Stimulated activated CD4-positive, alpha-beta T cell treated with anti-CD3 and anti-CD28 coated beads, Interleukin-15, amount 100 ng/mL, for 24 hours (primary cell): ENCODE measurements at regions not wholly inside any gene's neighbourhood (a gene's known extent, or its start where the extent isn't known, plus 50 kb on each side); places are given as distances from the start of the nearest gene placed in this dataset.
"Not testable (repeated sequence)": the region's sequence is repeated elsewhere in the genome, so short reads cannot be mapped to it uniquely, and the experiment has no call there.

ENCODE experiments used
- DNase-seq: peaks from one replicate; pipeline ENCODE4 v3.0.0-alpha.2; 2020

DNA sequence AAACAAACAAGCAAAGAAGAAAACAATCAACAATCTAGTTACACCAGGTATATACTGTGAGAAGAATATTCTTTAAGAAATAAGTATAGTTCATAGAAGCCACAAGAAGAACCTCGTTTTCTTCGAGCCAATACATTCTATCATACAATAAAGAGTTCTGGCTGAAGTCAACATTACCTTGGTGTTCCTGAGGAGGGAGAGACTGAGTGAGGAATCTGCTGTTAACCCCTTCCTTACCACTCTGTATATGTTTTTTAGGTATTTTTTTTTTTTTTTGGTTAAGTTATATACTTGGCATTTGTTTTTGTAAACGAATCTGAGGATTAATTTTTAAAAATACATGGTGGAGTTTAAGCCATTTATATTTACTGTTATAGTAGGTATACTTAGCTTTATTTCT, 412.5 kb downstream of the NUP35 start:
- DNase-seq: no peak

DNA sequence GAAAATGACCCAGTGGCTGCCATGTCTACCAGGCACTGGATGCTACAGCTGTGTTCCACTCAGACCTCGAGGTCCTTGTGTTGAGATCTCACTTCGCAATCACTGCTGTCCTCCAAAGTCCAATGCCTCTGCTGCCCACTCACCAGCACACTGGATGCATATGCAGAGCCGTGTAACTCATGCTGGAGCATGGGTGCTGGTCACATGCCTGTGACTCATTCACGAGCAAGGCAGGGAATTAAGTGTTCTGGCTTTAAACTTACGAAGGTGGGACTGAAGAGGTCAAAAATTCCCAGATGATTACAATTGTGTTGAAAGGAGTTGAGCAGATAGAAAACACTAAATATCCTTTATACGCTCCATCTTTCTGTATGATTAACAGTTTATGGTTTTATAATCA, 417.5 kb downstream of the NUP35 start:
- DNase-seq: no peak

DNA sequence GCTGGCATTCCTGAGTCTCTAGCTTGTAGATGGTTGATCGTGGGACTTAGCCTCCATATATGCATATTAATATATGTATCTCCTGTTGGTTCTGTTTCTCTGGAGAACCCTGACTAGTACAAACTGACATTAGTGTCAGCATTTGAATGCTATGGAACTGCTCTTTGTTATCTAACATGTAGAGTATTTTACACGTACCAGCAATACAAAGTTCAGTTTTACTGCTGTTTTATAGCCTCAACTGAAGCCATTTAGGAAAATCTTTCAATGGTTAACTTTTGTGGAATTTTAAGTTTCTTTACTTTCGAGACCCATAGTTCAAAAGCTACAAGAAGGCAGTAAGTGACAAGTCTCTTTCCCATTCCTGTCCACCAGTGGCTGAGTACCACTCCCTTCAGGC, 418.4 kb downstream of the NUP35 start:
- DNase-seq: no peak

DNA sequence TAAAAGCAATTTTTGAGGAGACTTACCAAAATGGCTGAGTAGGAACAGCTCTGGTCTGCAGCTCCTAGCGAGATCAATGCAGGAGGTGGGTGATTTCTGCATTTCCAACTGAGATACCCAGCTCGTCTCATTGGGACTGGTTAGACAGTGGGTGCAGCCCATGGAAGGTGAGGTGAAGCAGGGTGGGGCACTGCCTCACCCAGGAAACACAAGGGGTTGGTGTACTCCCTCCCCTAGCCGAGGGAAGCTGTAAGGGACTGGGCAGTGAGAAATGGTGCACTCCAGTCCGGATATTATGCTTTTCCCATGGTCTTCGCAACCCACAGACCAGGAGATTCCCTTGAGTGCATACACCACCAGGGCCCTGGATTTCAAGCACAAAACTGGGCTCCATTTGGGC, 419.0 kb downstream of the NUP35 start:
- DNase-seq: no peak

DNA sequence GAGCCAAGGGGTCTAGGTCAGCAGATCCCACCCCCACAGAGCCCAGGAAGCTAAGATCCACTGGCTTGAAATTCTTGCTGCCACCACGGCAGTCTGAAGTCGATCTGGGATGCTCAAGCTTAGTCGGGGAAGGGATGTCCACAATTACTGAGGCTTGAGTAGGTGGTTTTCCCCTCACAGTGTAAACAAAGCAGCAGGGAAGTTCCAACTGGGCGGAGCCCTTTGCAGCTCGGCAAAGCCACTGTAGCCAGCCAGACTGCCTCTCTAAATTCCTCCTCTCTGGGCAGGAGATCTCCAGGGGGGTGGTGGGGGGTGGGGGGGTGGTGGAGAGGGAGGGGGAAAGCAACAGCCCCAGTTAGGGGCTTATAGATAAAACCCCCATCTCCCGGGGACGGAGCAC, 419.5 kb downstream of the NUP35 start:
- no peak for DNase-seq

DNA sequence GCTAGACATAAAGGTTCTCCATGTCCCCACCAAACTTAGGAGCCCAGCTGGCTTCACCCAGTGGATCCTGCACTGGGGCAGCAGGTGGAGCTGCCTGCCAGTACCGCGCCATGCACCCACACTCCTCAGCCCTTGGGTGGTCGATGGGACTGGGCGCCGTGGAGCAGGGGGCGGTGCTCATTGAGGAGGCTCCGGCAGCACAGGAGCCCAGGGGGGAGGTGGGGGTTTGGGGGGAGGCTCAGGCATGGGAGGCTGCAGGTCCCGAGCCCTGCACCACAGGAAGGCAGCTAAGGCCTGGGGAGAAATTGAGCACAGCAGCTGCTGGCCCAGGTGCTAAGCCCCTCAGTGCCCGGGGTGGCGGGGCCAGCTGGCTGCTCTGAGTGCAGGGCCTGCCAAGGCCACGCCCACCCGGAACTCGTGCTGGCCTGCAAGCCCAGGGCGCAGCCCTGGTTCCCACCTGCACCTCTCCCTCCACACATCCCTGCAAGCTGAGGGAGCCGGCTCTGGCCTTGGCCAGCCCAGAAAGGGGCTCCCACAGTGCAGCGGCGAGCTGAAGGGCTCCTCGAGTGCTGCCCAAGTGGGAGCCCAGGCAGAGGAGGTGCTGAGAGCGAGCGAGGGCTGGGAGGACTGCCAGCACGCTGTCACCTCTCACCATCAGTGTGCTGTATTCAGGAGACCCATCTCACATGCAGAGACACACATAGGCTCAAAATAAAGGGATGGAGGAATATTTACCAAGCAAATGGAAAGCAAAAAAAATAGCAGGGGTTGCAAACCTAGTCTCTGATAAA, 422.5 kb downstream of the NUP35 start:
- DNase-seq: not testable (repeated sequence)

DNA sequence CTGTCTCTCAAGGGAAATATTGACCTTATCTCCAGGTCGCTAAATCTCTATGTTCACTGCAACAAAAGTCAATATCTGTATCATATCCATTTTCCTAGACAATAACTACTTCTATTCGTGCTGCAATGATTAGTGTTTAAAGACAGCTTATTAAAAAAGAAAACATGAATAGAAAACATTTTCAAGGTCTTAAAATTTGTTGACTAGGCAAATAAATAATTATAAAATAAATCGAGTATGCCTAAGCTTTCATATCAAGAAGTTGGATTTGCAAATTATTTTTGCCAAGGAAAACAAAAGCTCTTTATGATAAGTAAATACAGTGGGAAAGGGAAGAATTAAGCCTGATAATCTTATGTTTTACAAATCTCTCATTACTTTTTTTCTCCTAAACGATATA, 428.5 kb downstream of the NUP35 start:
- no peak for DNase-seq

DNA sequence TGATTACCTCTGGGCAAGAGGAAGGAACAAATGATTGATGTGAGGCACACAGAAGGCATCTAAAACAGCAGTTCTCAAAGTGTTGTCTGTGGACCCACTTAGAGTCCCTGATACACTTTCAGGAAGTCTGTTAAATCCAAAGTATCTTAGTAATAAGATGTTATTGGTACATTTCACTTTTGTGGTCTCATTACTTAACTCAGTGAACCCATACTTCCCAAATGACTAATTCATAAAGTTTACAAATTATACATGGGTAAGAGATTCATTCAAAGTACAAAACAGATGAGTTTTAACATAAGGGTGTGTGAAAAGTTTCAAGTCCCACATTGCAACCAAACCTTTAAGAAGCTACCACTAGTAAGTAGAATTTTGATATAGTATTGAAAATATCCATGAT, 440.5 kb downstream of the NUP35 start:
- DNase-seq: no peak

DNA sequence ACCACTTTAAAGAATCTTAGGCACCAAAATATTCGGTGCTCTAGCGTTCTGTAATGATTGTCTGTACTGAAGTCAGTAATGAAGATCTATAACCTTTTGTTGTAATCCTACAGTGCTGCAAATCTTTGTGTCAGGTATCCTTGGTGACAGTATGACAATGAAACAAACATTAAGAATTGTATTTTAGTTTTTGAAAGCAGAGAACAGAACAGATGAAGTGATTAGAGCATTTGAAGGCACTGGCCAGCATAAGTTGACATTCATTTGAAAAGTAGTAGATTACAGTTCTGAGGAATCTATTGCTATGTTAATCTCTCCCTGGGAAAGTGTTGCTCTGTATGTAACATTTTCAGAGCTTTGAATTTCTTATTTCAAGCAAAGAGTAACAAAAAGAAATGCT, 451.2 kb downstream of the NUP35 start:
- no peak for DNase-seq

DNA sequence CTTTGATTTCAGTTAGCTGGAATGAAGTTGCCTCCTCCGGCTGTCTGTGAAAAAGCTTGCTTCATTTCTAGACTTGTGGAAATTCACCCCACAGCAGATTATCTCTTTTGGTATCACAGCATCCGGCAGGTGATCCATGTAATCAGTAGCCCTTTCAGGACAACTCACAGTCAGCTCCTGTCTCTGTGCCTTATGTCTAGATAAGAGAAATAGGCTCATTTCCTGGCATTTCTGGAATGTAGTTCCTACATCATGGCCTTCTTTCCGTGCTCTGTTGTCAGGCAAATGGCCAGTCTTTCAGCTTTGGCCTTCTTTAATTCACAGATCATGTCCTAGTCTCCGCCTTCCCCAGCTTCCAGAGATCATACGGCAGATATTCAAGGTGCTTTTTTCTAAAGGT, 455.4 kb downstream of the NUP35 start:
- DNase-seq: no peak

DNA sequence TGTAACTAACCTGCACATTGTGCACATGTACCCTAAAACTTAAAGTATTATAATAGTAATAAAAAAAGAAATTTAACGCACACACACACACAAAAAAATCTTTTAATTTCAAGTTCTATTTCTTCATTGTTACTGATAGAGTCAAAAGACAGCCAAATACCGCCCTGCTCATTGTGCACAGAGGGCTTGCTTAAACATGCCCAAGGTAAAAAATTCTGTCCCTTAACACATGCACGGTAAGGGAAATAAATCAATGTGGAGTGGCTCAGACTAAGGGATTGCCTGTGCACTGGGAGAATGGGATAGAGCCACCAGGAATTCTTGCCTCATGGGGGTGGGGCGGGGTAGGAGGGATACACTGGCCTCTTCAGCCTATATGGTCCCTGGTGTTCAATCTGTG, 468.0 kb downstream of the NUP35 start:
- no peak for DNase-seq

DNA sequence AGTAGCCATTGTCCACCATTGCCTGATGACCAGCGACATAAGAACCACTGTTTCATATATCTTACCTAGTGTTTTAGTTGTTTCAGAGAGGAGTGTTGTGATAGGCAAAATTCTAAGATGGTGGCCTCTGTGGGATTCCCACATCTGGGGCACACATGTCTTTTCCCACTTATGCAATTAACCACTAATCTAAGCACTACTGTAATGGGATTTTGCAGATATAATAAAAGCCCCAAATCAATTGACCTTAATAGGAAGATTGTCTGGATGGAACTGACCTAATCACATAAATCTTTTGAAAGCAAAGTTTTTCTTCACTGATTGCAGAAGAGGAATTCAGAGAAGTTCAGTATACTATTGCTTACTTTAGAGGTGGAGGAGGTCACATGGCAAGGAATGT, 469.9 kb downstream of the NUP35 start:
- DNase-seq: no peak

DNA sequence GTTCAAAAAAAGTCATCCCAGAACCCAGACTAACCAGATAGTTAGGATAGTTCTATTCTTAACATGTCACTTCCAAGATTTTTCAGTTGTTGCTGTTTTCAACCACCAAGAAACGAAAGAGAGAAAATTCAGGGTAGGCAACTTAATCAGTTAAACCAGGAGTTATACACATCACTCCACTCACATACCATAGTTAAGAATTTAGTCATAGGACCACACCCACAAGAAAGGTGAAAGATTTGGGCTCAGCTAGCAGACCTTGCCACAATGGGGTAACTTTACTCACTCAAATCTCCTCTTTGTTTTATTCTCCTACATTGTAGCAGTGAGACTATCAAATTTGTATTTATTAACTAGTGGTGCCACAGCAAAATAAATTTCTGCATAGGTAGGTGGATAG, 473.6 kb downstream of the NUP35 start:
- DNase-seq: no peak

DNA sequence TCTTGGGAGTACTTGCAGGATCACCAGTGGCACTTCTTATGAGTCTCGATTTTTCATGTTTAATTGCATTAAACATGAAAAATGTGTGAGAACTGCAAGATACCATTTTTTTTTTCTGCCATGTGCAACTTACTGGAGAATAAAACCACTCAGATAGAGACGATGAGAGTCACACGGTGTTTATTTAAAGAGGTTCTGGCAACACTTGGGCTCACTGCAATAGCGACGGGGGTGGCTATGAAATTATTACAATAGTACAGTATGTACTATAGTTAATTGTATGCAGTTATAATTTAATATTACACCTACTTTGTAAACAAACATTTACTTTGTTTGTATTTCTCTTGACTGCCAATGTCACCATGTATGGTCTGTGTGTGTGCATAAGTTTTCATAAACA, 479.8 kb downstream of the NUP35 start:
- no peak for DNase-seq

DNA sequence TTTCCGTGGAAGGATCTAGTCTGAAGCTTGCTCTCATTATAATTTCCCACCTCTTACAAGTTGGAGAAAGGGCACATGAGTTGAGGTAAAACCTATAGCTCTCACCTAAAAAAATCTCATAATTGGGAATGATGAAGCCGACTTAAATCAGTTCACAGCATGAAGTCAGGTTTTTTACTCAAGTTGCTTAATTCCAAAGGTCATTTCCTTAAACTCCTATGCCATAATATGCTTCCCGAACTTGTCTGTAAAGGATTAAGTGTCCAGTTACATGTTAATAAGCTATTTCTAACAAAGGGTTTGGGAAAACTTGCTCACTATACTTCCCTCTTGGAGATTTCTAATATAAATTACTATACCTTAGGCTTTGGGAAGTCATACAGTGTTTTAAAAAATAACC, 481.2 kb downstream of the NUP35 start:
- no peak for DNase-seq

DNA sequence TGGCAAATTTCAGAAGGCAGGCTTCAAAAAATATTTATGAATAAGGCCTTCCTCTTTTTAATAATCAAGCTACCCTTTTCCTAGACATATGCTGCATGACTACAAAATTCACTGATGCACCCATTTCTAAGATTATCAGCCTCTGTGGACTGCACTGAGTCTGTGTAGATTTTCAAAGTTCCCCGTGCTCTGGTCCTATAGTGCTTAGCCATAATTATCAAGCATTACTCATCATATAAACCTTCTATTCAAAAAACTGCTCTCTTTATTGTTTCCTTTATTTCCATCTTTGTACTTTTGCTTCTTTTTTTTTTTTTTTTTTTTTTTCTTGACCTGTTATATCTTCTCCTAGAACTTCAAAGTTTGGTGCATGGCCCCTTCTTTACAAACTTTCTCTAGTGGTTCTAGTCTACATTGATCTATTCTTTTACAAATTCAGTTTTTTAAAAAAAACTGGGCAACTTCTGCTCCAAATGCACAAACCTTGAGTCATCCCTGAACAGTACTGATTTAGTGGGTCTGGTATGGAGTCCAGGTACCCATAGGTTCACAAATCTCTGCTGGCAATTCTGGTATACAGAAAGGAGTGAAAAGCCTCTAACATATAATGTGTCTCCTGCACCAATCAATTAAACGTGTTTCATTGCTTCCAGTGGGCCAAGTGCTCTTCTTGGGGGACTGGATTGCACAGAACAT, 481.9 kb downstream of the NUP35 start:
- no peak for DNase-seq

DNA sequence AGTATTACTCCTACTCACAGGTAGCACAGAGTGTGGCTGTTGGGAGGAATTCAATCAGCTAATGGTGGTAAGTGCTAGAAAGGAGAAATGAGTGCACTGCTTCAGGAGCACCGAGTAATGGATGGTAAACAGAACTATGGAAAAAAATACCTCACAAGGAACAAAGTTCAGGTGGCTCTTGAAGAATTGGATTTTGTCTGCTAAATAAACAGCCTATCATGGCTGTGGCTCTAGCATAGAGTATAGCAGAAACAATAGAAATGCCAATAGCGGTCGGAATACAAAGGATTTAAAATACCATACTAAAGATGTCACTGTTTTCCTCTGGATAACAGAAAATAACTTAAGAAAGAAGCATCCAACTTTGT, 482.5 kb downstream of the NUP35 start:
- no peak for DNase-seq

DNA sequence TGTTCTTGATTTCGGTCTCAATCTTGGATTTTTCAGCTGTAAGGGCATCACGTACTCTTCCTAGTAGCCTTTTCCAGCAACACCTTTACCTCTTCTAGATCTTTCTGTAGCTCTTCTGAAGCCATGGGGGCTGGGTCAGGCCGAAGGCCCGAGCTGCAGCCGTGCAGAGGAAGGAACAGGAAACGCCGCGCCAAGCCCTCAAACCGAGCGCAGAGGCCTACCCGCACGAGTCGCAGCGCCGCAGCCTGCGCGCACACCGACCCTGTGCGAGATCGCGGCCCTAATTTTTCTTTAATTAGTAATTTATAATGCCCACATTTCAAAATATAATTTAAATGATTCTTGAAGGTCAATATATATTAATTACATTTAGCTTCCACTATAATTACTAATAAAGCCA, 483.8 kb downstream of the NUP35 start:
- DNase-seq: no peak

DNA sequence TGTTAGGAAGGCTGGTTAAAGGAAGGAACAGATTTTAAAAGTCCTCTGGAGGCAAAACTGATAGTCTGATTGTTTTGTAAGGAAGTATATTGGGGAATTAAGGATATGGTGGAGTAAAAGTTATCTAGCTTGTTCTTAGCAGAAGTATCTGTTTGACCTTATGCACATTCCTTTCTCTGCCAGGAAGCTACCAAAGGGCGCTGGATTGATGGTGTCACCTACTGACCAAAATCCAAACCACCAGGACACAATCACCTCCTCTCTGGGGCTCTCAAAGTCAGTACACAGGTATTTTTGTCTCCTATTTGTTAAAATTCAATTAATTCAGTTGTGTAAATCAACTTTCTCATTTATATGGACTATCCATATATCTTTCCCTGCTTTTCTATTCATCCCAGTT, 484.5 kb downstream of the NUP35 start:
- DNase-seq: no peak

DNA sequence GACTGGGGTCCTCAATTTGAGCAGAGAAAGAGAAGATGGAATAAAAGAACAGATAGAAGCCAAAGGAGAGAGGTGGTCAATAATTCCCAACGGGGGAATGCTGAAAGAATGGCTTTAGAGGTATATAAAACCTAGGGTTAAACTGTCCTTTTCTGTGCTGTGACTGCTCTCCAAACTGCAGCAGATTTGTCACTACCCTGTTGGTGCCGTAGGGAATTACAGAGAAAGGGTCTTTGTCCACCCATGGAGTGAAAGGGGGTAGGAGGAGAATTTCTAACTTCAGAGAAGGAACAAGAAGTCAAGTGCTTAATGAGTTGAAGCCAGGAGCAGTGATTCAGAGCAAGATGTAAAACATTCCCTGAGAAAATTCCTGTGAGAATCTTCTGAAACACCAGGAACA, 486.5 kb downstream of the NUP35 start:
- no peak for DNase-seq

DNA sequence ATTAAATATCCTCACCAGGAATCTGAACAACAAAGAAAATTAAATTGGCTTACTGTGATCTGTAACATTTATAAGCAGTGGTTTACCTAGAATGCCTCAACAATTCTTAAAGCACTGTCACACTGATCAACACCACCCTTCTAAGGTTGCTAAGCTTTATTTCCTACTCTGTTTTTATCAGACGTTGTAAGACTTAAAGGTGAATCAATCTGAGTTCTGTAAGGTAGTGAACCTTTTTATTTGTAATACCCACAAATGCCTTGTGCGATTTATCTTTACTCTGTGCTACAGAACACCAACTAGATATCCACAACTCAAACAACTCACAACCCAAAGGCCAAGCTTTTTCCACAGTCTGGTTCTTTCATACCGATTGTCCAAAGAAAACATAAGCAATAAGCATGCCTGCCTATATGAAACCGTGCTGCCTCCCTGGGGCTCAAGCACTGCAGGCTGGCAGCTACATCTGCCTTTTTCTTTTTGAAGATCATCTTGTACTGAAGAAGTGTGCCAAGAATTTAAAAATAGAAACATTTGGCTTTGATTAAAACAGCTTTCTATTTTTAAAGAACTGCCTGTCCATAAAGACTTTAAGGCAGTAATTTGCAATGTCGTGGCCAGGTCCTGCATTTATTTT, 490.7 kb downstream of the NUP35 start:
- DNase-seq: no peak

DNA sequence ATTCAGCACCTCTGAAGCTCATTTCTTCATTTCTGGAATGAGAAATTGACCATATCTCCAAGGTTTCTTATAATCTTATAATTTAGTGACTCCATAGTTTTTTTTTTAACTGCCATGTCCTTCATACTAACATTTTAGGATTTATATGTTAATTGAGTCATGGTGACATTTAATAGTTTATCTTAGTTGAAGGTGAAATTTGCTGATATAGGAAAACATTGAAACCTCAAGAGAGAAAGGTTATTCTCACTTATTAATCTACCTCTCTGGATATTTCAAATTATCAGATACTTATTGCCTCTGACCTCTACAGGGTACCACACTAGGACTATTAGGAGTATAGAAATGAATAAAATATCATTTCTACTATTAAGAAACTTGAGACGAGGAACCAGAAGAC, 499.0 kb downstream of the NUP35 start:
- DNase-seq: no peak

DNA sequence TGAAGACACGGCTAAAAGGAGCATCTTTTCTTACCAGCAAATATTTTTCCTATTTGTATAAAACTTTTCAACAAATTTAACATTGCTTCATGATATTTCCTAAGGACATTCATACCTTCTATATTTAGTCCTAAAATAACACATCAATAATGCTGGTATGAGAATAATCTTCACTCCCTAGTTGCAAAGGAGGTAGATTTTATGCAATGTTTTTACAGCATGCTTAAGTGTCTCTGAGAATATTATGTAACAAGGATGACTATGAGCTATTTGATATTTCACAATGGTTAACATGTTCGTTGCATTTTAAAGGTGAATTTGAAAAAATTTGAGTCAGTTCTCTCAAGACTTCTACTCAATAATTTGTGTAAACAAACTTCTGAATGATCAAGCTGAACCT, 506.7 kb downstream of the NUP35 start:
- no peak for DNase-seq

DNA sequence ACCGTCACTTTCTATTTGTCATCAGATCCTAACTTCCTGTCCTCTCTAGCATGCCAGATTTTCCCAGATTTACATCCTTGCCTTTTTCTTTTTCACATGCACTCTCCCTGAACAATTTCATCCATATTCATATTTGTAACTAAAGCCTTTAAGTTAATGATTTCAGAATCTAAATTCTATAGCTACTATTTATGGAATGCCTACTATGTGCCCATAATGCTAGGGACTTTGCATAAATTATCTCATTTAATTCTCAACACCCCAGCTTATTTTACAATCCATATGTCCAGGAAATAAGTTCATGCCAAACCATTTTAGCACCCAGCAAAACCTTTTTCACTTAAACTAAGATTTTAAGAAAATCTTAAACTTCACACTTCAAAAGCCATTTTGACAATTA, 531.9 kb downstream of the NUP35 start:
- DNase-seq: no peak

DNA sequence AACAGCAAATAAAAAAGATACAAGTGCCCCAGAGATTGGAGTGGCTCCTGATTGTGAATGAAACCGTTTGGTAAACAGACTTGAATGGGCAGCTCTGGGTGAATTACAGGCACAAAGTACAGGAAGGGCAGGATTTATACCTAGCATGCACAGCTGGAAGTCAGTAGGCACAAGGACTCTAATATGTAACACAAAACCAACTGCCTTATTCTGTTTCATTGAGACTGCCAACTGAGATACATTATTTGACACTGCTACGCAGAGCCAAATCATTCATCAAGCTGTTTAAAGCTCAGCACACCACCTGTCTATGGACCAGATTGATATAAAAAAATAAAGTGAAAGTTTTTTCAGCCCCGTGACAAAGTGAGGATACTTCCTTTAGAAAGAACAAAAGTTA, 541.2 kb downstream of the NUP35 start:
- DNase-seq: no peak
